H1 (cell line): ENCODE measurements at regions not wholly inside any gene's neighbourhood (a gene's known extent, or its start where the extent isn't known, plus 50 kb on each side); places are given as distances from the start of the nearest gene placed in this dataset.
"Not testable (repeated sequence)": the region's sequence is repeated elsewhere in the genome, so short reads cannot be mapped to it uniquely, and the experiment has no call there.

ENCODE experiments used
- CTCF ChIA-PET: fragments of 300-600 bp; sonication (Branson Sonifier 250); formaldehyde crosslinking; loops from one replicate; lab custom pipeline; 2021; ENCODE audit not compliant: partially characterized antibody; lab: Charles Lee
- POLR2A ChIA-PET: fragments of 300-600 bp; sonication (Branson Sonifier 250); formaldehyde crosslinking; loops from one replicate; lab custom pipeline; 2021; ENCODE audit warnings: inconsistent platforms; ENCODE audit not compliant: partially characterized antibody; lab: Charles Lee
- DNase-seq, 2 experiments: peaks; one replicate each; pipeline versions ENCODE4 v3.0.0 to v3.0.0-alpha.2; 2010 to 2022; ENCODE audit warnings: low spot score in 2 of 2, low read depth in 1 of 2, mixed read lengths in 1 of 2
- FAIRE-seq: peaks from 2 replicates; lab custom pipeline; 2011; peaks lifted over from hg19 to GRCh38; lab: Jason Lieb, UNC
- H2AFZ ChIP-seq: 2 replicates; pipeline ENCODE4 v1.8.1; 2012; ENCODE audit warnings: low read length, inconsistent platforms
- H2AK5ac ChIP-seq: 2 replicates; pipeline ENCODE4 v1.6.1; 2013; ENCODE audit warnings: low read depth, low read length
- H2BK120ac ChIP-seq: replicated peaks from 2 replicates; pipeline ENCODE3; 2013; ENCODE audit warnings: low read depth, low read length, inconsistent platforms
- H2BK12ac ChIP-seq: 2 replicates; pipeline ENCODE4 v1.6.1; 2013; ENCODE audit warnings: low read depth, low read length
- H2BK15ac ChIP-seq: 2 replicates; pipeline ENCODE4 v1.6.1; 2013; ENCODE audit warnings: low read length
- H2BK20ac ChIP-seq: 2 replicates; pipeline ENCODE4 v1.6.1; 2013; ENCODE audit warnings: low read length
- H2BK5ac ChIP-seq: 2 replicates; pipeline ENCODE4 v1.6.1; 2013; ENCODE audit warnings: low read depth, low read length
- H3K14ac ChIP-seq: 2 replicates; pipeline ENCODE4 v1.6.1; 2013; ENCODE audit warnings: inconsistent platforms; ENCODE audit not compliant: insufficient read length
- H3K18ac ChIP-seq: 2 replicates; pipeline ENCODE4 v1.6.1; 2013; ENCODE audit warnings: low read length; ENCODE audit errors: extremely low read depth
- H3K23ac ChIP-seq: 2 replicates; pipeline ENCODE4 v1.6.1; 2013; ENCODE audit warnings: inconsistent platforms; ENCODE audit not compliant: insufficient read length
- H3K23me2 ChIP-seq: 2 replicates; pipeline ENCODE4 v1.6.1; 2013; ENCODE audit warnings: low read depth, low read length
- H3K27ac ChIP-seq: 2 replicates; pipeline ENCODE4 v1.6.1; 2011; ENCODE audit warnings: low read depth, low read length, inconsistent platforms
- H3K27me3 ChIP-seq, 4 experiments: replicated peaks in 1 of 4; 1 replicate in 1 of 4; 2 replicates in 3 of 4; pipeline versions ENCODE4 v1.6.1 to v1.8.1; 2011 to 2013; ENCODE audit warnings: low read length in 3 of 4, mild to moderate bottlenecking in 3 of 4, inconsistent platforms in 2 of 4, mixed read lengths in 2 of 4, moderate library complexity in 1 of 4; ENCODE audit not compliant: control insufficient read depth in 3 of 4, insufficient read depth in 3 of 4; ENCODE audit errors: extremely low read depth in 1 of 4
- H3K36me3 ChIP-seq, 4 experiments: 2 replicates each; pipeline versions ENCODE4 v1.6.1 to v1.8.1; 2011 to 2013; ENCODE audit warnings: mild to moderate bottlenecking in 4 of 4, low read length in 3 of 4, moderate library complexity in 2 of 4, control low read depth in 1 of 4, inconsistent platforms in 1 of 4; ENCODE audit not compliant: insufficient read depth in 4 of 4, control insufficient read depth in 2 of 4
- H3K4ac ChIP-seq: replicated peaks from 2 replicates; pipeline ENCODE3; 2013; ENCODE audit warnings: low read length, low read depth, mixed read lengths, inconsistent platforms; ENCODE audit not compliant: insufficient read length
- H3K4me1 ChIP-seq, 4 experiments: replicated peaks in 1 of 4; 1 replicate in 1 of 4; 2 replicates in 3 of 4; pipeline versions ENCODE4 v1.6.1 to v1.8.1; 2011 to 2013; ENCODE audit warnings: low read length in 3 of 4, inconsistent platforms in 2 of 4, mixed read lengths in 1 of 4; ENCODE audit not compliant: insufficient read depth in 4 of 4, control insufficient read depth in 3 of 4
- H3K4me2 ChIP-seq, 2 experiments: 2 replicates each; pipeline versions ENCODE4 v1.6.1 to v1.8.1; 2011 to 2013; ENCODE audit warnings: low read depth in 2 of 2, low read length in 2 of 2, control low read depth in 1 of 2, inconsistent platforms in 1 of 2, mild to moderate bottlenecking in 1 of 2; ENCODE audit not compliant: insufficient read depth in 1 of 2
- H3K4me3 ChIP-seq, 4 experiments: fragments of 200-600, 300-600 bp in 1 of 4; sonication (generic), shearing (Covaris generic), sonication (Bioruptor Twin) in 1 of 4; 2 replicates each; pipeline versions ENCODE4 v1.5.1 to v1.8.1; 2011 to 2016; ENCODE audit warnings: low read length in 4 of 4, low read depth in 3 of 4, control low read depth in 2 of 4, inconsistent platforms in 2 of 4, mild to moderate bottlenecking in 2 of 4, mixed read lengths in 1 of 4, moderate library complexity in 1 of 4; ENCODE audit not compliant: insufficient read depth in 2 of 4; ENCODE audit errors: extremely low read depth in 1 of 4
- H3K56ac ChIP-seq: replicated peaks from 2 replicates; pipeline ENCODE3; 2013; ENCODE audit warnings: low read depth, mild to moderate bottlenecking, mixed read lengths, low read length, inconsistent platforms; ENCODE audit not compliant: insufficient read length
- H3K79me1 ChIP-seq: 2 replicates; pipeline ENCODE4 v1.6.1; 2013; ENCODE audit warnings: low read depth, low read length, control low read depth
- H3K79me2 ChIP-seq, 2 experiments: 2 replicates each; pipeline versions ENCODE4 v1.6.1 to v1.8.1; 2012 to 2013; ENCODE audit warnings: low read length in 2 of 2, mild to moderate bottlenecking in 2 of 2, inconsistent platforms in 1 of 2; ENCODE audit not compliant: insufficient read depth in 2 of 2, control insufficient read depth in 1 of 2
- H3K9ac ChIP-seq, 4 experiments: replicated peaks in 1 of 4; 1 replicate in 1 of 4; 2 replicates in 3 of 4; pipeline versions ENCODE4 v1.6.1 to v1.8.1; 2011 to 2013; ENCODE audit warnings: low read depth in 3 of 4, low read length in 3 of 4, control low read depth in 2 of 4, mild to moderate bottlenecking in 2 of 4, moderate library complexity in 2 of 4, inconsistent platforms in 1 of 4; ENCODE audit errors: extremely low read depth in 1 of 4
- H3K9me3 ChIP-seq, 2 experiments: 2 replicates each; pipeline versions ENCODE4 v1.6.1 to v1.8.1; 2012 to 2013; ENCODE audit warnings: mild to moderate bottlenecking in 2 of 2, moderate library complexity in 2 of 2, control low read depth in 1 of 2, inconsistent platforms in 1 of 2, low read depth in 1 of 2, low read length in 1 of 2, mixed read lengths in 1 of 2; ENCODE audit not compliant: insufficient read depth in 2 of 2
- H4K20me1 ChIP-seq, 2 experiments: replicated peaks in 1 of 2; 2 replicates each; pipeline versions ENCODE3 to v1.8.1; 2011 to 2013; ENCODE audit warnings: inconsistent platforms in 2 of 2, low read length in 2 of 2, mild to moderate bottlenecking in 1 of 2; ENCODE audit not compliant: insufficient read depth in 2 of 2, control insufficient read depth in 1 of 2
- H4K5ac ChIP-seq: 2 replicates; pipeline ENCODE4 v1.6.1; 2013; ENCODE audit warnings: low read length, low read depth, mixed read lengths, inconsistent platforms; ENCODE audit not compliant: insufficient read length
- H4K8ac ChIP-seq: 2 replicates; pipeline ENCODE4 v1.8.0; 2013; ENCODE audit warnings: mild to moderate bottlenecking, moderate library complexity, low read length, inconsistent platforms; ENCODE audit not compliant: insufficient read depth; ENCODE audit errors: extremely low read depth
- H4K91ac ChIP-seq: replicated peaks from 2 replicates; pipeline ENCODE3; 2013; ENCODE audit warnings: low read length, mixed read lengths, inconsistent platforms; ENCODE audit not compliant: insufficient read length
- CBX8 ChIP-seq: fragments of 300-800, 300-1000 bp; sonication (generic); IDR thresholded peaks from 2 replicates; pipeline ENCODE4 v1.7.1; 2016; ENCODE audit warnings: low read depth, low read length, borderline replicate concordance
- CTCF ChIP-seq, 3 experiments: IDR thresholded peaks; 1 replicate in 2 of 3; 2 replicates in 1 of 3; pipeline versions ENCODE4 v1.5.1 to v1.6.1; 2011; ENCODE audit warnings: low read length in 3 of 3, mild to moderate bottlenecking in 3 of 3, inconsistent platforms in 2 of 3, low read depth in 1 of 3, moderate library complexity in 1 of 3; ENCODE audit not compliant: insufficient read depth in 1 of 3; ENCODE audit errors: control extremely low read depth in 1 of 3
- EZH2 ChIP-seq: fragments of 200-600 bp; sonication (generic); IDR thresholded peaks from 2 replicates; pipeline ENCODE4 v1.7.1; 2012; ENCODE audit warnings: low read depth, mild to moderate bottlenecking, moderate library complexity, low read length, inconsistent platforms; ENCODE audit not compliant: severe bottlenecking
- MAX ChIP-seq: IDR thresholded peaks from 2 replicates; pipeline ENCODE4 v1.6.1; 2012; ENCODE audit warnings: inconsistent platforms
- POLR2A ChIP-seq, 2 experiments: IDR thresholded peaks; 1 replicate in 1 of 2; 2 replicates in 1 of 2; pipeline ENCODE4 v1.6.1; 2011; ENCODE audit warnings: low read depth in 2 of 2, low read length in 2 of 2, mild to moderate bottlenecking in 2 of 2; ENCODE audit errors: control extremely low read depth in 1 of 2
- POU5F1 ChIP-seq: IDR thresholded peaks from 2 replicates; pipeline ENCODE4 v1.6.1; 2011; ENCODE audit warnings: low read depth, mild to moderate bottlenecking, low read length, moderate library complexity
- SP2 ChIP-seq: IDR thresholded peaks from 2 replicates; pipeline ENCODE4 v1.6.1; 2012; ENCODE audit warnings: mild to moderate bottlenecking, low read length, inconsistent platforms
- WGBS, 2 experiments: shearing (Covaris generic) in 1 of 2; methylation state at CpG; one replicate each; pipeline versions ENCODE4 v1.1.6 to v1.1.7; 2013 to 2015; ENCODE audit warnings: low lambda C conversion rate in 2 of 2, mixed read lengths in 2 of 2, inconsistent platforms in 1 of 2, low coverage in 1 of 2, missing lambda C conversion rate in 1 of 2; ENCODE audit not compliant: insufficient replicate concordance in 2 of 2, insufficient coverage in 1 of 2, insufficient read length in 1 of 2; ENCODE audit errors: extremely low coverage in 1 of 2, missing lambda C conversion rate in 1 of 2; 5-methylcytosine and 5-hydroxymethylcytosine counted together

- no peak for TF ChIP-seq POLR2A (IDR thresholded peaks at IDR 0.05; ENCODE audit: control extremely low read depth in 1 of 2, low read depth in 2 of 2, low read length in 2 of 2)
- TF ChIP-seq POU5F1: no peak
- TF ChIP-seq MAX: 0 out of 2 replicates have a peak, but pooled peaks have one; percentile 39
- TF ChIP-seq EZH2: no peak
- TF ChIP-seq CTCF (IDR thresholded peaks at IDR 0.05; ENCODE audit: control extremely low read depth in 1 of 3, insufficient read depth in 1 of 3, low read depth in 1 of 3, low read length in 3 of 3): peak; percentile 82 to 90 (median 83)
- no peak for TF ChIP-seq CBX8
- TF ChIP-seq SP2: no peak
Observed at GRCh38 chr2:146412625-146413024, 1432.2 kb upstream of the ACVR2A start (continued).

GRCh38 chr2:146405402-146406309 is 1439.2 kb upstream of the ACVR2A start:
- H2AK5ac ChIP-seq, H2BK12ac ChIP-seq, H3K23me2 ChIP-seq, POLR2A ChIA-PET, H3K27ac ChIP-seq, H3K23ac ChIP-seq, H4K5ac ChIP-seq, H3K18ac ChIP-seq, H3K36me3 ChIP-seq, H3K4me1 ChIP-seq, H3K79me2 ChIP-seq, H3K79me1 ChIP-seq, H3K4me3 ChIP-seq, H4K20me1 ChIP-seq, H3K14ac ChIP-seq, H3K9ac ChIP-seq, H3K27me3 ChIP-seq, H3K4ac ChIP-seq, H3K4me2 ChIP-seq, DNase-seq, H2BK5ac ChIP-seq, H3K56ac ChIP-seq, CTCF ChIA-PET, FAIRE-seq, H4K8ac ChIP-seq: not testable (repeated sequence)
- Histone ChIP-seq H2BK120ac (peak overlapping the region; percentile 21), H4K91ac (peak overlapping the region; percentile 70), H2AFZ (peak overlapping the region; percentile 76; the same call in 1 of the 2 replicates), H2BK15ac (0 out of 2 replicates have a peak overlapping the region, but pooled peaks have one; percentile 40), H2BK20ac (peak overlapping the region; percentile 72; the same call in 1 of the 2 replicates), H3K9me3 (peaks cover 5 to 18% of the 10 kb centered on the region in 2 experiments; a peak in 1 of 4 replicates)
- 86% methylated on average over 19 of the region's 30 CpGs; no CpG with 5 or more reads in 1 of the 2 experiments for WGBS, 2 experiments
